ENCODE measurements at regions not wholly inside any gene's neighbourhood (a gene's known extent, or its start where the extent isn't known, plus 50 kb on each side); places are given as distances from the start of the nearest gene placed in this dataset.

DNA sequence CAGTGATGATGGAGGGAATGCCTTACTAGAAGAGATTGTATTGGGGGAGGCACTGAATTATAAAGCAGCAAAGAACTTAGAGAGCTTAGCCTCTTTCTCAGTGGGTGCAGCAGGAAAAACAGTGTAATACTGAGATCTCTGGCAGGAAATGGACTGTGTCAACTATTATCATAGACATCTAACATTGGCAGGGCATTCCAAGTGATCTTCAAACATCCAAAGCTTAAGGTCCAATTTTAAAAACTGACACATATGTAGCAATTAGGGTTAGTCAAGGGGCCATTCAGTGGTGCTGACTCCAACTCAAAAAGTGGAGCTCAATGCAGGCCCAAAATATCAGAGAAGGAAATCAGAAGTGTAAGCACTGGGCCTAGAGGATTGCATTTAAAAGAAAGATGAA lies 106.6 kb upstream of the DDX18 start (continued):
- no peak for TF ChIP-seq KDM1A (IDR thresholded peaks at IDR 0.05; ENCODE audit: borderline replicate concordance, low read length)
- TF ChIP-seq PHF8 (conservative IDR thresholded peaks at IDR 0.05; ENCODE audit: low read depth, low read length): no peak
- TF ChIP-seq, protein P1, sequence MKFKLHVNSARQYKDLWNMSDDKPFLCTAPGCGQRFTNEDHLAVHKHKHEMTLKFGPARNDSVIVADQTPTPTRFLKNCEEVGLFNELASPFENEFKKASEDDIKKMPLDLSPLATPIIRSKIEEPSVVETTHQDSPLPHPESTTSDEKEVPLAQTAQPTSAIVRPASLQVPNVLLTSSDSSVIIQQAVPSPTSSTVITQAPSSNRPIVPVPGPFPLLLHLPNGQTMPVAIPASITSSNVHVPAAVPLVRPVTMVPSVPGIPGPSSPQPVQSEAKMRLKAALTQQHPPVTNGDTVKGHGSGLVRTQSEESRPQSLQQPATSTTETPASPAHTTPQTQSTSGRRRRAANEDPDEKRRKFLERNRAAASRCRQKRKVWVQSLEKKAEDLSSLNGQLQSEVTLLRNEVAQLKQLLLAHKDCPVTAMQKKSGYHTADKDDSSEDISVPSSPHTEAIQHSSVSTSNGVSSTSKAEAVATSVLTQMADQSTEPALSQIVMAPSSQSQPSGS (IDR thresholded peaks at IDR 0.05; ENCODE audit: low read length): no peak
- TF ChIP-seq RBBP5 (IDR thresholded peaks at IDR 0.05; ENCODE audit: borderline replicate concordance, low read depth, low read length): no peak
- TF ChIP-seq SIRT6 (IDR thresholded peaks at IDR 0.05; ENCODE audit: low read length): no peak
- TF ChIP-seq CHD7 (IDR thresholded peaks at IDR 0.05; ENCODE audit: insufficient replicate concordance, low read length): no peak
- TF ChIP-seq HDAC6 (IDR thresholded peaks at IDR 0.05; ENCODE audit: low read depth, low read length): no peak
